ENCODE measurements at regions not wholly inside any gene's neighbourhood (a gene's known extent, or its start where the extent isn't known, plus 50 kb on each side); places are given as distances from the start of the nearest gene placed in this dataset.

DNA sequence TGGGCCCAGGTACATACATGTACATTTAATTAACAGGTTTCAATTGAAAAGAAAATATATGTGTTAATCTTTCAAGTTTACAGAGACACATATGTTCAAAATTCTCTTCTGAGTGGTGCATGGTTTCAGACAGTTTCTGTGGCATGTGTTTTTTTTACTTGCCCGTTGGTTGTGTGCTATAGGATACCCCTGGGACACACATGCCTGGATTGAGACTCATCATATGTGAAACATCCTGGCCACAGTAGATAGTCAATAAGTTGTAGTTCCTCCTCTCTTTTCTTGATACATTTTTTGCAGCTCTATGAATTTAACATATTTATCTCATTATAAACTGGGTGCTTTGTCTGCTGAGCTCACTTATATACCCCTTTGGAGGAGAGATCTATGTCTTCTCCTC is 207.8 kb upstream of the CTBP2 start:
- WGBS, 3 donors, result 53 to 66% (median 55%) methylated on average over 1 of the region's 1 CpG
- DNase-seq, result no peak
- Histone ChIP-seq H3K36me3 (no peaks in the 10 kb centered on the region), H3K27me3 (no peaks in the 10 kb centered on the region), H3K4me1 (ENCODE audit: insufficient read depth) (no peaks in the 10 kb centered on the region), H3K9me3 (no peaks in the 10 kb centered on the region), H3K4me3 (no peak overlapping the region), H3K27ac (no peak overlapping the region)
- TF ChIP-seq POLR2A (IDR thresholded peaks at IDR 0.05) (no peak), EP300 (IDR thresholded peaks at IDR 0.05) (no peak)
- TF ChIP-seq, protein P1, sequence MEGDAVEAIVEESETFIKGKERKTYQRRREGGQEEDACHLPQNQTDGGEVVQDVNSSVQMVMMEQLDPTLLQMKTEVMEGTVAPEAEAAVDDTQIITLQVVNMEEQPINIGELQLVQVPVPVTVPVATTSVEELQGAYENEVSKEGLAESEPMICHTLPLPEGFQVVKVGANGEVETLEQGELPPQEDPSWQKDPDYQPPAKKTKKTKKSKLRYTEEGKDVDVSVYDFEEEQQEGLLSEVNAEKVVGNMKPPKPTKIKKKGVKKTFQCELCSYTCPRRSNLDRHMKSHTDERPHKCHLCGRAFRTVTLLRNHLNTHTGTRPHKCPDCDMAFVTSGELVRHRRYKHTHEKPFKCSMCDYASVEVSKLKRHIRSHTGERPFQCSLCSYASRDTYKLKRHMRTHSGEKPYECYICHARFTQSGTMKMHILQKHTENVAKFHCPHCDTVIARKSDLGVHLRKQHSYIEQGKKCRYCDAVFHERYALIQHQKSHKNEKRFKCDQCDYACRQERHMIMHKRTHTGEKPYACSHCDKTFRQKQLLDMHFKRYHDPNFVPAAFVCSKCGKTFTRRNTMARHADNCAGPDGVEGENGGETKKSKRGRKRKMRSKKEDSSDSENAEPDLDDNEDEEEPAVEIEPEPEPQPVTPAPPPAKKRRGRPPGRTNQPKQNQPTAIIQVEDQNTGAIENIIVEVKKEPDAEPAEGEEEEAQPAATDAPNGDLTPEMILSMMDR (IDR thresholded peaks at IDR 0.05), result no peak
- intact Hi-C loops (cut with DNase I), result loop anchor here in 1 of 4 donors (10.0 kb wide), 1 partner anchor 743 kb away; no protein-coding TSS in a partner anchor

DNA sequence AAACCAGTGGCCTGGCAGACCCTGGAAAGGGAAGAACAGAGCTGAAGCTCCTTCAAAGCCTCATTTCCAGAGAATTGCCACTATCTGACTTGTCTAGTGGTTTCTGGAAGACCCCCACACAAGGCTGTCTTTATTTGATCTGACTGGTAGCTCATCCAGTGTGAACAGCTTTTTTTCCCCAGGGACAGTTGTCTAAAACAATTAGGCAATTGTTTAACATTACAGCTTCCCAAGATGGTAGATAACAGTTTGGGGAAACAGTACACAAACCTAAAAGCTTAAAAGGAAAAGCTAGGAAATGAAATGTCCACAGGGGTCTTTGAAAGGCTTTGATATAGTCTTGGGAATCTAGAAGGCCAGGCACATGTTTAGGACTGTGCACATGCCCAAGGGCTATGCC is 203.4 kb upstream of the CTBP2 start:
- TF ChIP-seq POLR2A (IDR thresholded peaks at IDR 0.05), result no peak
- no peak for TF ChIP-seq EP300 (IDR thresholded peaks at IDR 0.05)
- TF ChIP-seq, protein P1 (IDR thresholded peaks at IDR 0.05), result no peak
- no peak overlapping the region for H3K27ac ChIP-seq
- intact Hi-C loops (cut with DNase I), result loop anchor here in 1 of 4 donors (10.0 kb wide), 1 partner anchor 739 kb away; no protein-coding TSS in a partner anchor
- H3K4me3 ChIP-seq, result no peak overlapping the region
- H3K27me3 ChIP-seq, result no peaks in the 10 kb centered on the region
- no peak for DNase-seq
- no peaks in the 10 kb centered on the region for H3K9me3 ChIP-seq
- no peaks in the 10 kb centered on the region for H3K4me1 ChIP-seq (ENCODE audit: insufficient read depth)
- no peaks in the 10 kb centered on the region for H3K36me3 ChIP-seq

DNA sequence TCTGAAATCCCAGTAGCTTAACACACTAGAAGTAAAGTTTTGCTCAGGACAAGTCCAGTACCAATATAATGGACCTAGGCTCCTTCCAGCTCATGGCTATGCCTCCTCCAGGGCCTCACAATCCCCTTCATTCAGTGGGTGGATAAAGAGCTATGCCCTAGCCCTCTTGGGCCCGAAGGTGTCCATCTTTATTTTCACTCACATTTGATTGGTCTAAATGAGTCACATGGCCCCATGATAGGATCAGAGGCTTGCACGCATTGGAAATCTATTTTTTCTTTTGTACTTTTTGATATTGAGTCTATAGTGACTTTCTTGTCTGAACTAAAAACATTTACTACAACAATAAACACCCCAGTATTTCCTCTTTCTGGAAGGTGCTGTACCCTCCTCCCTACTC is 202.6 kb upstream of the CTBP2 start:
- Histone ChIP-seq H3K27ac (no peak overlapping the region), H3K4me1 (ENCODE audit: insufficient read depth) (no peaks in the 10 kb centered on the region), H3K9me3 (peaks cover 0 to 3% of the 10 kb centered on the region in 2 donors), H3K27me3 (no peaks in the 10 kb centered on the region), H3K36me3 (no peaks in the 10 kb centered on the region), H3K4me3 (no peak overlapping the region)
- no peak for DNase-seq
- 83 to 89% (median 84%) methylated on average over 2 of the region's 2 CpGs for WGBS, 3 donors
- TF ChIP-seq, protein P1 (IDR thresholded peaks at IDR 0.05), result no peak
- intact Hi-C loops (cut with DNase I), result loop anchor here in 1 of 4 donors (10.0 kb wide), 1 partner anchor 738 kb away; no protein-coding TSS in a partner anchor

DNA sequence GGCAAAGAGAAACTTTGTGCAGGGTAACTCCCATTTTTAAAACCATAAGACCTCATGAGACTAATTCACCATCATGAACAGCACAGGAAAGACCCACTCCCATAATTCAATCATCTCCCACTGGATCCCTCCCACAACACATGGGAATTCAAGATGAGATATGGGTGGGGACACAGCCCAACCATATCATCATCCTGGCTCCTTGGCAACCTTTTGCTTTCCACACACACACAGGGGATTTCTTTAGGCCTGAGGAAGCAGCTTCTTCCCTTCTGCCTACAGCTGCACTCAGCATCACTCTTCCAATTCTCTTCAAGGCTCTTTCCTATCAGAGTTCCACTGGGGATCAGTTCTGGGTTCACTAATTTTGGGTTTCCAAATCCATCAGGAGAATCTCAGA is 199.0 kb upstream of the CTBP2 start:
- no peak for DNase-seq
- peaks cover 0 to 3% of the 10 kb centered on the region in 2 donors for H3K9me3 ChIP-seq
- intact Hi-C loops (cut with DNase I), result no loop called here
- no peaks in the 10 kb centered on the region for H3K36me3 ChIP-seq
- no peaks in the 10 kb centered on the region for H3K4me1 ChIP-seq (ENCODE audit: insufficient read depth)
- TF ChIP-seq POLR2A (IDR thresholded peaks at IDR 0.05) (no peak), EP300 (IDR thresholded peaks at IDR 0.05) (no peak)
- TF ChIP-seq, protein P1 (IDR thresholded peaks at IDR 0.05), result no peak
- no peak overlapping the region for H3K4me3 ChIP-seq
- H3K27ac ChIP-seq, result no peak overlapping the region
- H3K27me3 ChIP-seq, result no peaks in the 10 kb centered on the region

Data from ovary (tissue), 7 donors.